ENCODE measurements at regions not wholly inside any gene's neighbourhood (a gene's known extent, or its start where the extent isn't known, plus 50 kb on each side); places are given as distances from the start of the nearest gene placed in this dataset.
"Not testable (repeated sequence)": the region's sequence is repeated elsewhere in the genome, so short reads cannot be mapped to it uniquely, and the experiment has no call there.

- no peak for DNase-seq
Observed at GRCh38 chr1:194358208-194358581, 1171.8 kb upstream of the B3GALT2 start.

- DNase-seq = not testable (repeated sequence)
Observed at GRCh38 chr1:194357573-194358207, 1171.3 kb upstream of the B3GALT2 start.

GRCh38 chr1:194355488-194356106 lies 1169.2 kb upstream of the B3GALT2 start:
- DNase-seq = no peak

- no peak for DNase-seq
Observed at GRCh38 chr1:194353121-194353520, 1166.7 kb upstream of the B3GALT2 start.

- no peak for DNase-seq
Observed at GRCh38 chr1:194347200-194347599, 1160.8 kb upstream of the B3GALT2 start.

- DNase-seq = no peak
Observed at GRCh38 chr1:194342484-194343262, 1156.3 kb upstream of the B3GALT2 start.

- DNase-seq = no peak
Observed at GRCh38 chr1:194341587-194341986, 1155.2 kb upstream of the B3GALT2 start.

GRCh38 chr1:194339471-194339870 lies 1153.1 kb upstream of the B3GALT2 start:
- no peak for DNase-seq

- DNase-seq = peak in 1 of 2 donors; percentile 15
Observed at GRCh38 chr1:194338241-194338948, 1152.0 kb upstream of the B3GALT2 start.

GRCh38 chr1:194333240-194333639 lies 1146.8 kb upstream of the B3GALT2 start:
- DNase-seq = no peak

GRCh38 chr1:194331758-194332157 lies 1145.3 kb upstream of the B3GALT2 start:
- DNase-seq = no peak

- DNase-seq = no peak
Observed at GRCh38 chr1:194322751-194323150, 1136.3 kb upstream of the B3GALT2 start.

GRCh38 chr1:194318790-194319280 lies 1132.4 kb upstream of the B3GALT2 start:
- no peak for DNase-seq

GRCh38 chr1:194309697-194310096 lies 1123.3 kb upstream of the B3GALT2 start:
- no peak for DNase-seq

- DNase-seq = no peak
Observed at GRCh38 chr1:194309269-194309668, 1122.9 kb upstream of the B3GALT2 start.

- no peak for DNase-seq
Observed at GRCh38 chr1:194300776-194301175, 1114.4 kb upstream of the B3GALT2 start.

GRCh38 chr1:194300340-194300739 lies 1113.9 kb upstream of the B3GALT2 start:
- DNase-seq = no peak

GRCh38 chr1:194298007-194298598 lies 1111.7 kb upstream of the B3GALT2 start:
- no peak for DNase-seq

GRCh38 chr1:194297094-194297493 lies 1110.7 kb upstream of the B3GALT2 start:
- no peak for DNase-seq

GRCh38 chr1:194296201-194296600 lies 1109.8 kb upstream of the B3GALT2 start:
- no peak for DNase-seq

- DNase-seq = no peak
Observed at GRCh38 chr1:194295685-194296084, 1109.3 kb upstream of the B3GALT2 start.

GRCh38 chr1:194293851-194294405 lies 1107.5 kb upstream of the B3GALT2 start:
- DNase-seq = no peak

GRCh38 chr1:194292966-194293365 lies 1106.6 kb upstream of the B3GALT2 start:
- no peak for DNase-seq
